ENCODE measurements at regions not wholly inside any gene's neighbourhood (a gene's known extent, or its start where the extent isn't known, plus 50 kb on each side); places are given as distances from the start of the nearest gene placed in this dataset.

DNA sequence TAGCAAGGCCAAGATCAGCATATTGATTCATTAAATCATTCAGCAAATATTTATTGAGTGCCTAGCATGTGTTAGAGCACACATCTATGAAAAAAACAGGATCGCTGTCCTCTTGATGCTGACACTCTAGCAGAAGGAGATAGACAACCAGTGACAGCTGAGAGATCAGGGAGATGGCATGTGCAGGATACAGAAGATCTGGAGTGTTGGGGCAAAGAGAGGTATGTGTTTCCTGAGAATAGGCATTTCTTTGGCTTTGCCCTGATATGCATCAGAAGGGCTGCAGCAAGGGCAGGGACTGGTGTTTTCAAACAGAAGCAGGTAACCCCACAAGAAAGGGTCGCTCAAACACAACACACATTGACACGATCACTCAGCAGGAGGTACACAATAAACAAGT lies 423.4 kb downstream of the FOXO1 start:
- H3K4me1 ChIP-seq (ENCODE audit: insufficient read depth), result no peaks in the 10 kb centered on the region

More for the DNA sequence above, 423.4 kb downstream of the FOXO1 start:
- no peaks in the 10 kb centered on the region for H4K20me1 ChIP-seq (replicated peaks; ENCODE audit: insufficient read depth)
- TF ChIP-seq EZH2 (IDR thresholded peaks at IDR 0.05; ENCODE audit: low read depth, unreplicated experiment) (no peak), ZNF331 (CRISPR knock-in tag; IDR thresholded peaks at IDR 0.05; ENCODE audit: low read depth) (no peak), CREB1 (CRISPR knock-in tag; IDR thresholded peaks at IDR 0.05; ENCODE audit: low read depth) (no peak), JUNB (IDR thresholded peaks at IDR 0.05; ENCODE audit: unreplicated experiment) (no peak), EZH2phosphoT487 (IDR thresholded peaks at IDR 0.05; ENCODE audit: unreplicated experiment) (no peak), CTCF (conservative IDR thresholded peaks at IDR 0.05; ENCODE audit: low read depth in 2 of 2) (no peak), ZNF114 (CRISPR knock-in tag; IDR thresholded peaks at IDR 0.05) (no peak), REST (IDR thresholded peaks at IDR 0.05; ENCODE audit: unreplicated experiment) (no peak), STAT1 (IDR thresholded peaks at IDR 0.05; ENCODE audit: unreplicated experiment) (no peak), POLR2AphosphoS5 (IDR thresholded peaks at IDR 0.05; ENCODE audit: low read depth) (no peak)
- TF ChIP-seq, protein P1, sequence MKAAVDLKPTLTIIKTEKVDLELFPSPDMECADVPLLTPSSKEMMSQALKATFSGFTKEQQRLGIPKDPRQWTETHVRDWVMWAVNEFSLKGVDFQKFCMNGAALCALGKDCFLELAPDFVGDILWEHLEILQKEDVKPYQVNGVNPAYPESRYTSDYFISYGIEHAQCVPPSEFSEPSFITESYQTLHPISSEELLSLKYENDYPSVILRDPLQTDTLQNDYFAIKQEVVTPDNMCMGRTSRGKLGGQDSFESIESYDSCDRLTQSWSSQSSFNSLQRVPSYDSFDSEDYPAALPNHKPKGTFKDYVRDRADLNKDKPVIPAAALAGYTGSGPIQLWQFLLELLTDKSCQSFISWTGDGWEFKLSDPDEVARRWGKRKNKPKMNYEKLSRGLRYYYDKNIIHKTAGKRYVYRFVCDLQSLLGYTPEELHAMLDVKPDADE (IDR thresholded peaks at IDR 0.05), result no peak
- TF ChIP-seq, protein P2, sequence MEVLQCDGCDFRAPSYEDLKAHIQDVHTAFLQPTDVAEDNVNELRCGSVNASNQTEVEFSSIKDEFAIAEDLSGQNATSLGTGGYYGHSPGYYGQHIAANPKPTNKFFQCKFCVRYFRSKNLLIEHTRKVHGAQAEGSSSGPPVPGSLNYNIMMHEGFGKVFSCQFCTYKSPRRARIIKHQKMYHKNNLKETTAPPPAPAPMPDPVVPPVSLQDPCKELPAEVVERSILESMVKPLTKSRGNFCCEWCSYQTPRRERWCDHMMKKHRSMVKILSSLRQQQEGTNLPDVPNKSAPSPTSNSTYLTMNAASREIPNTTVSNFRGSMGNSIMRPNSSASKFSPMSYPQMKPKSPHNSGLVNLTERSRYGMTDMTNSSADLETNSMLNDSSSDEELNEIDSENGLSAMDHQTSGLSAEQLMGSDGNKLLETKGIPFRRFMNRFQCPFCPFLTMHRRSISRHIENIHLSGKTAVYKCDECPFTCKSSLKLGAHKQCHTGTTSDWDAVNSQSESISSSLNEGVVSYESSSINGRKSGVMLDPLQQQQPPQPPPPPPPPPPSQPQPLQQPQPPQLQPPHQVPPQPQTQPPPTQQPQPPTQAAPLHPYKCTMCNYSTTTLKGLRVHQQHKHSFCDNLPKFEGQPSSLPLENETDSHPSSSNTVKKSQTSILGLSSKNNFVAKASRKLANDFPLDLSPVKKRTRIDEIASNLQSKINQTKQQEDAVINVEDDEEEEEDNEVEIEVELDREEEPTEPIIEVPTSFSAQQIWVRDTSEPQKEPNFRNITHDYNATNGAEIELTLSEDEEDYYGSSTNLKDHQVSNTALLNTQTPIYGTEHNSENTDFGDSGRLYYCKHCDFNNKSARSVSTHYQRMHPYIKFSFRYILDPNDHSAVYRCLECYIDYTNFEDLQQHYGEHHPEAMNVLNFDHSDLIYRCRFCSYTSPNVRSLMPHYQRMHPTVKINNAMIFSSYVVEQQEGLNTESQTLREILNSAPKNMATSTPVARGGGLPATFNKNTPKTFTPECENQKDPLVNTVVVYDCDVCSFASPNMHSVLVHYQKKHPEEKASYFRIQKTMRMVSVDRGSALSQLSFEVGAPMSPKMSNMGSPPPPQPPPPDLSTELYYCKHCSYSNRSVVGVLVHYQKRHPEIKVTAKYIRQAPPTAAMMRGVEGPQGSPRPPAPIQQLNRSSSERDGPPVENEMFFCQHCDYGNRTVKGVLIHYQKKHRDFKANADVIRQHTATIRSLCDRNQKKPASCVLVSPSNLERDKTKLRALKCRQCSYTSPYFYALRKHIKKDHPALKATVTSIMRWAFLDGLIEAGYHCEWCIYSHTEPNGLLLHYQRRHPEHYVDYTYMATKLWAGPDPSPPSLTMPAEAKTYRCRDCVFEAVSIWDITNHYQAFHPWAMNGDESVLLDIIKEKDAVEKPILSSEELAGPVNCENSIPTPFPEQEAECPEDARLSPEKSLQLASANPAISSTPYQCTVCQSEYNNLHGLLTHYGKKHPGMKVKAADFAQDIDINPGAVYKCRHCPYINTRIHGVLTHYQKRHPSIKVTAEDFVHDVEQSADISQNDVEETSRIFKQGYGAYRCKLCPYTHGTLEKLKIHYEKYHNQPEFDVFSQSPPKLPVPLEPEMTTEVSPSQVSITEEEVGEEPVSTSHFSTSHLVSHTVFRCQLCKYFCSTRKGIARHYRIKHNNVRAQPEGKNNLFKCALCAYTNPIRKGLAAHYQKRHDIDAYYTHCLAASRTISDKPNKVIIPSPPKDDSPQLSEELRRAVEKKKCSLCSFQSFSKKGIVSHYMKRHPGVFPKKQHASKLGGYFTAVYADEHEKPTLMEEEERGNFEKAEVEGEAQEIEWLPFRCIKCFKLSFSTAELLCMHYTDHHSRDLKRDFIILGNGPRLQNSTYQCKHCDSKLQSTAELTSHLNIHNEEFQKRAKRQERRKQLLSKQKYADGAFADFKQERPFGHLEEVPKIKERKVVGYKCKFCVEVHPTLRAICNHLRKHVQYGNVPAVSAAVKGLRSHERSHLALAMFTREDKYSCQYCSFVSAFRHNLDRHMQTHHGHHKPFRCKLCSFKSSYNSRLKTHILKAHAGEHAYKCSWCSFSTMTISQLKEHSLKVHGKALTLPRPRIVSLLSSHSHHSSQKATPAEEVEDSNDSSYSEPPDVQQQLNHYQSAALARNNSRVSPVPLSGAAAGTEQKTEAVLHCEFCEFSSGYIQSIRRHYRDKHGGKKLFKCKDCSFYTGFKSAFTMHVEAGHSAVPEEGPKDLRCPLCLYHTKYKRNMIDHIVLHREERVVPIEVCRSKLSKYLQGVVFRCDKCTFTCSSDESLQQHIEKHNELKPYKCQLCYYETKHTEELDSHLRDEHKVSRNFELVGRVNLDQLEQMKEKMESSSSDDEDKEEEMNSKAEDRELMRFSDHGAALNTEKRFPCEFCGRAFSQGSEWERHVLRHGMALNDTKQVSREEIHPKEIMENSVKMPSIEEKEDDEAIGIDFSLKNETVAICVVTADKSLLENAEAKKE (CRISPR knock-in tag; IDR thresholded peaks at IDR 0.05), result no peak
- Mint-ChIP-seq H3K9me3 (peaks cover 4% of the 10 kb centered on the region; the same call in 2 of the 3 replicates), H3K27ac (no peak overlapping the region), H3K4me1 (no peaks in the 10 kb centered on the region), H3K27me3 (ENCODE audit: insufficient read depth, low read depth, poor library complexity) (no peaks in the 10 kb centered on the region), H3K36me3 (ENCODE audit: low read depth) (no peaks in the 10 kb centered on the region; the same call in 2 of the 3 replicates), H3K4me3 (no peak overlapping the region)
- no peak overlapping the region for H3K4me2 ChIP-seq
- H3K27ac ChIP-seq (ENCODE audit: low read depth), result no peak overlapping the region
- H3K4me3 ChIP-seq, result no peak overlapping the region
- H3F3A ChIP-seq (replicated peaks; ENCODE audit: low read depth), result no peaks in the 10 kb centered on the region
- H3K79me2 ChIP-seq (replicated peaks; ENCODE audit: insufficient read depth), result no peaks in the 10 kb centered on the region
- H2AFZ ChIP-seq, result no peak overlapping the region
- ATAC-seq (no peak), DNase-seq (ENCODE audit: low spot score) (no peak)
- H3K36me3 ChIP-seq (ENCODE audit: insufficient read depth), result no peaks in the 10 kb centered on the region
- peaks cover 15% of the 10 kb centered on the region; the same call in 1 of the 2 replicates for H3K9me2 ChIP-seq (ENCODE audit: insufficient read depth)
- H3K27me3 ChIP-seq (ENCODE audit: insufficient read depth), result no peaks in the 10 kb centered on the region

Data from GM23338 (cell line).